BLaER1 treated with 17β-estradiol and CSF1 and Interleukin-3, amounts not matched to agents 10 nM and 100 nM (cell line): ENCODE measurements at regions not wholly inside any gene's neighbourhood (a gene's known extent, or its start where the extent isn't known, plus 50 kb on each side); places are given as distances from the start of the nearest gene placed in this dataset.

Source experiments
- H3K27ac ChIP-seq, 11 experiments: shearing (Covaris generic); formaldehyde crosslinking; 2 replicates each; pipeline ENCODE4 v1.8.1; 2022
- H3K27me3 ChIP-seq, 11 experiments: shearing (Covaris generic); formaldehyde crosslinking; 2 replicates each; pipeline ENCODE4 v1.8.1; 2022
- H3K36me3 ChIP-seq, 11 experiments: shearing (Covaris generic); formaldehyde crosslinking; 2 replicates each; pipeline ENCODE4 v1.8.1; 2022
- H3K4me1 ChIP-seq, 10 experiments: shearing (Covaris generic); formaldehyde crosslinking; 2 replicates each; pipeline ENCODE4 v1.8.1; 2022
- H3K4me2 ChIP-seq, 11 experiments: shearing (Covaris generic); formaldehyde crosslinking; 2 replicates each; pipeline ENCODE4 v1.8.1; 2022
- H3K4me3 ChIP-seq, 10 experiments: shearing (Covaris generic); formaldehyde crosslinking; 2 replicates each; pipeline ENCODE4 v1.8.1; 2022
- H3K9ac ChIP-seq, 11 experiments: shearing (Covaris generic); formaldehyde crosslinking; 2 replicates each; pipeline ENCODE4 v1.8.1; 2022
- H3K9me3 ChIP-seq, 11 experiments: shearing (Covaris generic); formaldehyde crosslinking; replicated peaks in 1 of 11; 2 replicates each; pipeline ENCODE4 v1.8.1; 2022
- H4K20me1 ChIP-seq, 11 experiments: shearing (Covaris generic); formaldehyde crosslinking; 2 replicates each; pipeline ENCODE4 v1.8.1; 2022
- Cebpa-rat ChIP-seq, 11 experiments: shearing (Covaris generic); IDR thresholded peaks; 2 replicates each; pipeline ENCODE4 v1.8.1; 2022

DNA sequence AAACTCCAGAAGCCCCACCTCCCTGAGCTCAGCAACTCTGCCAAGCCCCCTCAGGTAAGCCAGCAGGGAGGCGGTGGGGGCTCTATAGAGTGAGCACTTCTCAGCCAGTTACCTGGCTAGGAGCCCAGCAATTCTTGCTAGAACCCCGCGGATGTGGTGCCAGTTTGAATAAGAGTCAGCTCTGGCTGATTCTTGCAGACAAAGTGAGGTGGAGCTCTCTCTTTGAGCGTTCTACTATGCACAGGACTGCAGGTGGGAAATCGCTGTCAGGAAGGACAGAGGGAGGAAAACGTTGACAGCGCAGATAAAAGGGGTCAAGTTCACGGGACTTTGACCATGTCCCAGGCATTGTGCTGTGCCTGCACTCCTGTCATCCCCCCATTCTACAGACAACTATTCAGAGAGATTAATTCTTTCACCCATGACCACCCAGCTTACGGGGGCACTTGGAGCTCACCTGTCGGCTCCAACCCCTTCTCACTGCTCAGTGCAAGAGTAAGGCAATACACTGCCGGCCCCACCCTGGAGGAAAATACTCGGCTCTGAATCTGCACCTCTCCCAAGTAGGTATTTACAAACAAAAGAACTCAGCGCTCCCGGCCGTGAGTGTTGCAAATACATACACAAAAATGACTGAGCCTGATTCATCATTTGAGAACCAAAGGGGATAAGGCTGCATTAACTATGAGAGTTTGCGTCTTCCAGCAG lies 92.9 kb downstream of the ANKRD60 start:
- H4K20me1 ChIP-seq, result no peaks in the 10 kb centered on the region; a peak in 2 of 22 replicates
- H3K4me3 ChIP-seq, result no peak overlapping the region
- no peak overlapping the region for H3K4me2 ChIP-seq
- peaks cover 5 to 25% (median 17%) of the 10 kb centered on the region in 11 experiments; a peak in 17 of 22 replicates for H3K27me3 ChIP-seq
- TF ChIP-seq Cebpa-rat (IDR thresholded peaks at IDR 0.05), result no peak
- H3K27ac ChIP-seq, result no peak overlapping the region
- no peak overlapping the region for H3K9ac ChIP-seq
- H3K4me1 ChIP-seq, result peaks cover 16 to 32% (median 25%) of the 10 kb centered on the region in 10 experiments
- H3K9me3 ChIP-seq, result no peaks in the 10 kb centered on the region
- H3K36me3 ChIP-seq, result no peaks in the 10 kb centered on the region

DNA sequence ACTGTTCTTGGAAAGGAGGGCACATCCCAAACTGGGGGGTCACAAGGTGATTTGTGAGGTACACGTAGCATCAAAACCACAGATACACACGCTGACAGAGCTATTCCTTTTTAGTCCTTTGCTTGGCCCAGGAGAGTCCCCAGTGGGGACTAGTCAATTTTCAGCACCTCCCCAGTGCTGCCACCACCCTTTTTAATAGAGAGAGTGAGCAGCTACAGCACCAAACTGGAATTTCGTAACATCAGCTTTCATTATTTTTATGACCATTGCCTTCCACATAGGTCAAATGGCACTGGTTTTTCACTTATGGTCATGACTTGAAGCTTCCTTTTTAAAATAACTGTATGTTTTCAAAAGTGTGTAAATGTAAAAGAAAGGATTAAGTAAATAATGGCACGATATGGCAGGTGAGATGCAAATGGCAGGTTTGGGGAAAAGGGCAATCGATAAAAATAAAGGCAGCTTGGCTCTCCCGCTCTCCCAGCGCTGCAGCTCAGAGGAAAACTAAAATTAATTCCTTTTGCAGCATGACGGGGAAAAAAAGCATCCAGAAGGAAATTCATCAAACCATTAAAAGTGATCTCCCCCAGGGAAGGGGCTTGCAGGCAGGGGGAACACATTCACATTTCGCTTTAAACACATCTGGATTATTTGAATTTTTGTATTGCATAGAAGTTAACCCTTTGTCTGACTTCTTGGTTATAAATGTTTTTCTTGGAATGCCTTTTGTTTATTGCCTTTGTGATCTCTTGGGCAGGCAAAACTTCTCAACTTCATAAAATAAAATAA lies 95.2 kb downstream of the ANKRD60 start:
- Histone ChIP-seq H3K36me3 (no peaks in the 10 kb centered on the region), H3K27ac (no peak overlapping the region)

DNA sequence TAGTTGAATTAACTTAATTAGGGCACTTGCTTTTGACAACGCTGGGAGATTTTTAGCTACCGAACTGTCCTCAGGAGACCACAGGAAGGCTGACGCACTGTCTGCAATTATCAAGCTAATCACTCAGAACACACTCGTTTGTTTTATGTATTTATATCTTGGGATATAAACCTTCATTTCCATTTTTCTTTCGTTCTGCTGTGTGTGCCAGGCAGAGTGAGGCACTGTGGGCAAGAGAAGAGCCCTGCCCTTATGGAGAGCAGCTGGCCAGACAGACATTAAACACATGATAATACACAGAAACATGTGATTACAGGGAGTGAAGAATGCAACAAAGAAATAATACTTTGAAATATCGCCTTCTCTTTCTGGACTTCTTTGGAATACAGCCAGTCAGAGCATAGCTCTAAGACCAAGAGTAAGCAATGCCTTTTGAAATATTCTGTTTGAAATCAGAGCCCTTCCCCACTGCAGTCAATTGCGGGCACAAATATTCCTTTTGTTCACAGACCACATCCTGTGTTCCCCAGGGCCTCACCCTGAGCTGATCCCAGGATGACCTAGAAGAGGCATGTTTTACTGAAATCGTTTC lies 96.8 kb downstream of the ANKRD60 start:
- Histone ChIP-seq H3K27me3 (peaks cover 5 to 26% (median 16%) of the 10 kb centered on the region in 11 experiments; a peak in 17 of 22 replicates), H3K9me3 (peaks cover 2 to 5% (median 4%) of the 10 kb centered on the region in 11 experiments; a peak in 21 of 22 replicates), H3K36me3 (no peaks in the 10 kb centered on the region), H3K4me3 (peak overlapping the region in 1 of 10 experiments; percentile 30; a peak in 3 of 20 replicates), H4K20me1 (no peaks in the 10 kb centered on the region; a peak in 1 of 22 replicates), H3K4me2 (peak overlapping the region; percentile 69 to 87 (median 76)), H3K4me1 (peaks cover 29 to 70% (median 59%) of the 10 kb centered on the region in 10 experiments), H3K9ac (peak overlapping the region in 5 of 11 experiments; percentile 1 to 36 (median 6); a peak in 5 of 22 replicates), H3K27ac (peak overlapping the region in 2 of 11 experiments; percentile 4 to 8; a peak in 2 of 22 replicates)
- TF ChIP-seq Cebpa-rat (IDR thresholded peaks at IDR 0.05), result no peak

More for the DNA sequence above, 95.2 kb downstream of the ANKRD60 start:
- peaks cover 22 to 56% (median 48%) of the 10 kb centered on the region in 10 experiments for H3K4me1 ChIP-seq
- H3K4me3 ChIP-seq, result no peak overlapping the region
- H3K9me3 ChIP-seq, result no peaks in the 10 kb centered on the region
- H3K4me2 ChIP-seq, result peak overlapping the region in 9 of 11 experiments; percentile 9 to 78 (median 72); a peak in 14 of 22 replicates
- no peaks in the 10 kb centered on the region; a peak in 2 of 22 replicates for H4K20me1 ChIP-seq
- no peak for TF ChIP-seq Cebpa-rat (IDR thresholded peaks at IDR 0.05)
- H3K9ac ChIP-seq, result no peak overlapping the region
- peaks cover 5 to 26% (median 17%) of the 10 kb centered on the region in 11 experiments; a peak in 17 of 22 replicates for H3K27me3 ChIP-seq

DNA sequence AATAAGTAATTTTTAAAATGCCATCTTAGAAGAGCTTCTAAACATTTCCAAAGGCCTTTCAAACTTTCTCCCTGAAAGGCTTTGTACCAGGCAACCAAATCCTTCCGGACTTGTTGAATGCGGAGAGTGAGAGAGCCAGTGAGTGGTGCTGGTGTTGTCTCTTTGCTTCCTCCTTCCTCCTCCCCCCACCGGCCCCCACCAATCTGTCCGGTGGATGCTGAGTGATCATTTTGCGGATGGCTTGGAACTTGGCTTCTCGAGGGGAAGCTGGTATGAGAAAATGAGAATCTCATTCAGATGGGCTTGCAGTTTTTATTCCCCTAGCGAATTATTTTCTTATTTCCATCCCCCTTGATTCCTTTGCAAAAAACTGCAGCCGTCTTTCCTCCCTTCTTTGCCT lies 97.3 kb downstream of the ANKRD60 start:
- peak overlapping the region in 2 of 11 experiments; percentile 4 to 8; a peak in 1 of 22 replicates for H3K27ac ChIP-seq
- peak overlapping the region in 1 of 10 experiments; percentile 30; a peak in 3 of 20 replicates for H3K4me3 ChIP-seq
- H3K9ac ChIP-seq, result peak overlapping the region in 5 of 11 experiments; percentile 1 to 36 (median 6); a peak in 6 of 22 replicates

DNA sequence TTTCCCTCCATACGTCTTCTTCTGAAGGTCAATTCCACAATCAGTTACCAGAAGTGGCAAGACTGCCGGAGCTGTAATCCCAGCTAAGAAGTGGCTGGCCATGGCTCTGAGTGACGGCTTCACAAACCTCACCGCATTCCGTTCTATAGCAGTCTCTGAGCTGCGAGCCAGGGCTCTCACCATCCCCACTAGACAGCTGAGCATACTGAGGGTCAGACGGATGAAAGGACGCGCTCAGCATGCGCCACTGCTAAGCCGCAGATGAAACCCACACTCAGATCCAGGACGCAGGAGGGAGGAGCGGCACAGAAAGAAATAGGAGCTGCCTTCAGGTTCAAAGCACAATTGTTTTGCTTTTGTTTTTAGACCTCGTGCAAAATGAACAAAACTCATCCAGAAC lies 97.9 kb downstream of the ANKRD60 start:
- Histone ChIP-seq H3K9ac (peak overlapping the region in 3 of 11 experiments; percentile 1 to 32 (median 6); a peak in 2 of 22 replicates), H3K4me2 (peak overlapping the region; percentile 69 to 87 (median 76)), H4K20me1 (no peaks in the 10 kb centered on the region; a peak in 1 of 22 replicates), H3K36me3 (peaks cover 0 to 2% (median 0%) of the 10 kb centered on the region in 11 experiments; a peak in 1 of 22 replicates), H3K27me3 (peaks cover 4 to 21% (median 10%) of the 10 kb centered on the region in 11 experiments; a peak in 17 of 22 replicates), H3K4me1 (peaks cover 29 to 70% (median 59%) of the 10 kb centered on the region in 10 experiments), H3K27ac (no peak overlapping the region), H3K4me3 (no peak overlapping the region), H3K9me3 (peaks cover 11 to 15% (median 14%) of the 10 kb centered on the region in 11 experiments)
- no peak for TF ChIP-seq Cebpa-rat (IDR thresholded peaks at IDR 0.05)

More for the DNA sequence above, 97.3 kb downstream of the ANKRD60 start:
- Histone ChIP-seq H3K4me1 (peaks cover 29 to 70% (median 59%) of the 10 kb centered on the region in 10 experiments), H4K20me1 (no peaks in the 10 kb centered on the region; a peak in 1 of 22 replicates), H3K36me3 (no peaks in the 10 kb centered on the region), H3K4me2 (peak overlapping the region; percentile 69 to 87 (median 76)), H3K9me3 (peaks cover 7 to 10% (median 9%) of the 10 kb centered on the region in 11 experiments; a peak in 21 of 22 replicates), H3K27me3 (peaks cover 5 to 26% (median 14%) of the 10 kb centered on the region in 11 experiments; a peak in 17 of 22 replicates)
- no peak for TF ChIP-seq Cebpa-rat (IDR thresholded peaks at IDR 0.05)

DNA sequence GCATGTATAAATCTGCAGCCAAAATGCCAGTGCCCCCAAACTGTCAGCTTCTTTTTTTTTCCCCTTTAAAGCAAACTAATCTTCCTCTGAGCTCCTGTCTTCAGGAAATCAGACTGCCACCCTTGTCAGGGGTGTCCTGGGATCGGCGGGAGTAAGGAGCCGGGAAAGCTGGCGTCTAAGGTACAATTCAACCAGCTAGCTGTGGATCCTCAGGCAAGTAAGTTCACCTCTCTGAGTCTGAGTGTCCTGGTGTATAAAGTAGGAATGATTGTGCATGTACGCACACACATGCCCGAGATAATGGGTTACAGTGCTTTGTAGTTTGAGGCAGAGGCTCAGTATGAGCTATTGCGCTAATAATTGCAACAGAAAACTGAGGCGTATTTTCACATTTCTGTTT lies 98.3 kb downstream of the ANKRD60 start:
- H3K9me3 ChIP-seq, result peaks cover 15 to 19% (median 18%) of the 10 kb centered on the region in 11 experiments
- H3K4me2 ChIP-seq, result peak overlapping the region; percentile 69 to 87 (median 76)
- H3K9ac ChIP-seq, result no peak overlapping the region
- TF ChIP-seq Cebpa-rat (IDR thresholded peaks at IDR 0.05), result no peak
- H4K20me1 ChIP-seq, result no peaks in the 10 kb centered on the region; a peak in 1 of 22 replicates
- no peak overlapping the region for H3K27ac ChIP-seq
- H3K27me3 ChIP-seq, result peaks cover 0 to 17% (median 6%) of the 10 kb centered on the region in 11 experiments; a peak in 10 of 22 replicates
- no peak overlapping the region for H3K4me3 ChIP-seq
- H3K36me3 ChIP-seq, result peaks cover 0 to 6% (median 0%) of the 10 kb centered on the region in 11 experiments; a peak in 3 of 22 replicates
- peaks cover 29 to 66% (median 59%) of the 10 kb centered on the region in 10 experiments for H3K4me1 ChIP-seq

DNA sequence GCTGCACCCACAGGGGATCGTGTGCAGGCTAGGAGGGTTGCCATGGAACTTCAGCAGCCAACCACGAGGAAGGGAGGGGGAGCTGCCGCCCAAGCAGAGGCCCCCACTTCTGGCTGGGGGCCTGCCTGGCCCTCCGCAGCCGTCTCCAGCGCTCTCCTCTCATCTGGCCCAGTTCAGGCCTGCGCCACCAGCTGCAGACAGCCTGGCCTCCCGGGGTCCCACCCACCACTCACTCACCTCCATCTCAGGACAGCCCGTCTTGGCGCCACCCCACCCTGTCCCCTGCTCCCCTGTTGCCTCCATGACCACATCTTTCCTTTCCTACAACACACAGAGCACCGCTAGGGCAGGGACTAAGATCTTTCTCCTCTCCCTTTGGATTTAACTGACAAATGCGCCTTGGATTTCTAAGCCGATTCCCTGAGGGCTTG lies 98.7 kb downstream of the ANKRD60 start:
- Histone ChIP-seq H3K36me3 (peaks cover 0 to 11% (median 0%) of the 10 kb centered on the region in 11 experiments; a peak in 4 of 22 replicates), H3K27me3 (peaks cover 0 to 14% (median 1%) of the 10 kb centered on the region in 11 experiments; a peak in 5 of 22 replicates), H3K4me1 (peaks cover 29 to 66% (median 59%) of the 10 kb centered on the region in 10 experiments), H3K9me3 (peaks cover 19 to 23% (median 22%) of the 10 kb centered on the region in 11 experiments), H3K9ac (no peak overlapping the region), H3K27ac (no peak overlapping the region), H3K4me3 (no peak overlapping the region), H3K4me2 (peak overlapping the region in 9 of 11 experiments; percentile 69 to 78 (median 74); a peak in 17 of 22 replicates), H4K20me1 (no peaks in the 10 kb centered on the region; a peak in 1 of 22 replicates)
- TF ChIP-seq Cebpa-rat (IDR thresholded peaks at IDR 0.05), result no peak
